NCI-H128 (cell line): ENCODE measurements at regions not wholly inside any gene's neighbourhood (a gene's known extent, or its start where the extent isn't known, plus 50 kb on each side); places are given as distances from the start of the nearest gene placed in this dataset.

Experiments used
- DNase-seq: peaks from one replicate; lab custom pipeline; 2025; ENCODE audit not compliant: unreplicated experiment; lab: John Stamatoyannopoulos, UW

- no peak for DNase-seq
Measured at GRCh38 chr4:27248829-27249228, 388.2 kb downstream of the STIM2 start.

- no peak for DNase-seq
Measured at GRCh38 chr4:27251771-27252170, 391.1 kb downstream of the STIM2 start.

DNA sequence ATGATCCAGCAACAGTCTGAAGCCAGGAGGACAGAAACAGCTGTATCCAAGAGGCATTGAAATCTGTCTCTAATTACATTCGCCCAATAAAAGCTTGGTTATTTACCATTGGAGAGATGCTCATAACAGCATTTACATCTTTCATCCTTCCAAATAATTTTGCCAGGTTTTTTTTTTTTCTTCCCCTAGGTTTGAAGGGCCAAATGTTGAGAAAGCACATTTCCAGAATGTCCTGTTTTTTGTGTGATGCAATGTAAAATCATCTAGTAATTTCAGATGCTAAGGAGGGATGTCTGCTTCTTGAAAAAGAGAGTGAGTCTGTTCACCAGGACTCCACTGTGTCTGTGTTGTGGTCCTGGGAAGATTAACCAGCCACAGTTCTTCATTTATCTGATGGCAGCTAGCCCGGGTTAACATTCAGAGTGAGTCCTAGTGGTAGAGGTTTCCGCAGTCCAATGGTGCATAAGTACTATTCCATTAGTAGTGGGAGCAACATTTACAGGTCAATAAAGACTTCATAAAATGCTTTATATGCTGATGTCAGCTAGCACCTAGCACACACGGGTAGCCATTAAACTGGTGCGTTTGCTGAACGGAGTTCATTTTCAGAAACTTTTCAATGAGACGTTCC lies 406.8 kb downstream of the STIM2 start:
- no peak for DNase-seq

- no peak for DNase-seq
Measured at GRCh38 chr4:27267970-27268355, 407.3 kb downstream of the STIM2 start.

DNA sequence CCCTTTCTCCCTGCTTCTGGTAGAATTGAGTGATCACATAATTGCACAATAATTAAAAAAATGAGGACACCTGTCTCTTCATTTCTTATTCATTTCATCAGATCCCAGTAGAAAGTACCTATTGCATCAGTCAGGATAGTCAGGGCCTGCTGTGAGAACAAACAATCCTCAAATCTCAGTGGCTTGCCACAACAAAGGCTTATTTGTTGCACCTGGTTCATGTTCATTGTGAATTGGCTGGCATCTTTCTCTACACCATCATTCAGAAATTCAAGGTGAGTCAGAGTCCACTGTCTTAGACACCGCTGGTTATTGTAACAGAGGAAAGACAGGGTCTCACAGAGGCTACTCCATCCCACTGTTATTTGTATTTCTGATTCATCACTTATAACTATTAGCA lies 409.8 kb downstream of the STIM2 start:
- DNase-seq, result no peak

GRCh38 chr4:27271555-27271954 lies 410.9 kb downstream of the STIM2 start:
- no peak for DNase-seq

DNA sequence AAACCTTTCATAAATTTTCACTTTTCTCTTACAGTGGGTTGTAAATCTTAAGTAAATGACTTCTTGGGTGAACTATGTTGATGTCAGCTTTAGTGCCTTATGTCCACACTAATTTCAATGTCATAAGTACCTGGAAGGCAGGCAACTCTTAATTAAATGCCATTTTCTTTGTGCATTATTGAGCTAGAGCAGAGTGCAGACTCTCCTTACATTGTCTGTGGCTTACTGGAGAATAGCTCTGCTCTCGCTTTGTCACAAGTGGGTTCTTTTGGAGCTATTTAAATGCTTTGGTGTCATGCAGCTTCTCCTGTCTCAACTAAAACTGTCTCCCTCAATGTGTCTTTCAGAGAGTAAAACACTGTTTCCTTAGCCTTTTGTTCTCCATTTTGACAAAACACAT lies 411.6 kb downstream of the STIM2 start:
- DNase-seq, result no peak

GRCh38 chr4:27276307-27277073 lies 415.8 kb downstream of the STIM2 start:
- no peak for DNase-seq

DNA sequence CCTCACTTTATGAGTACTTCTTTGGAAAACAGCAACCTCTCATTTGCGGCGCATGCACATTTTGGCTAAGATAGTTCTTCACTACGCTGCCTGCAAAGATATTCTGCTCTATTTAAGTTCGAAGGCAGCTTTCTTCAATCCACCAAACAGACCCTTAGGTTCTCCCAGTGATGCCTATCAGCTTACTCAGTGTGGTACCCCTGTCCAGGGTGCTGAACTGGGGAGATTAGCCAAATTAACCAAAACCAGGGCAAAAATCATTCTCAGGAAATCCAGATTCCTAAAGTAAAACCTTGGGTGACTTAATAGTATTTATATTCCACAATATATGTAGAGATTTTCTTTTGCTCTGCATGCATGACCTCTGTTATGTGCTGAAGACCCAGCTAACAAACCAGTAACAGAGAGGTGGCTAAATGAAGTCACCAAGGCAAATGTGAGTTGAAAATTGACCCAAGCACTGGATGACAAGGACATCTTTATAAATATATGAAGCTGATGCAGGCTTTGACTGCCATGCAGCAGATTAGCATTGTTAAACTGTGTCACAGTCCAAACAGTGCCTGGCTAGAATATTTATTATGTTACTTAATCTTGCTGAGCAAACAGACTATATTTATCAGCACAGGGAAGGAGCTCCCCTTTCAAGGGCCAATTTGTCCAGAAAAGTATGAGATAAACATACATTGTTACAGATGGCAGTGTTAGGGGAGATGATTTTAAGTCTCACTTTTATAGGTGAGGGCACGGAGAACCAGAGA lies 418.2 kb downstream of the STIM2 start:
- DNase-seq, result no peak

GRCh38 chr4:27288496-27288895 lies 427.9 kb downstream of the STIM2 start:
- no peak for DNase-seq

- no peak for DNase-seq
Measured at GRCh38 chr4:27289704-27290103, 429.1 kb downstream of the STIM2 start.

DNA sequence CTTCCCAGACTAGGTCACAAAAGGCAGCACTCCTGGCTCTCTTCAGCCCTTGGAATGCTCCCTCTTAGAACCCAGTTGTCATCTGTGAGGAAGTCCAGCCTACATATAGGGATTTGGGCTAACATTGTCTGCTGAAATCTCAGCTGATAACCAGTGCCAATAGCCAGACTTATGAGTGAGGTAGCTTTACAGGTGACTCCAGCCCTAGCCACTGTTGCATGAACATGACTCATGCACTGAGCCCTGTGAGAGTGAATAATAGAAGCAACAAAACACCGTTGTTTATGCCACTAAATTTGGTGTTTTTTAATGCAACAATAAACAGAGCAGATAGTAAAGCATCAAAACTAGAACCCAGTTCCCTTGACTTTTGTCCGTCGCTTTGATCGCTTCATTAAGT lies 433.2 kb downstream of the STIM2 start:
- DNase-seq, result no peak

DNA sequence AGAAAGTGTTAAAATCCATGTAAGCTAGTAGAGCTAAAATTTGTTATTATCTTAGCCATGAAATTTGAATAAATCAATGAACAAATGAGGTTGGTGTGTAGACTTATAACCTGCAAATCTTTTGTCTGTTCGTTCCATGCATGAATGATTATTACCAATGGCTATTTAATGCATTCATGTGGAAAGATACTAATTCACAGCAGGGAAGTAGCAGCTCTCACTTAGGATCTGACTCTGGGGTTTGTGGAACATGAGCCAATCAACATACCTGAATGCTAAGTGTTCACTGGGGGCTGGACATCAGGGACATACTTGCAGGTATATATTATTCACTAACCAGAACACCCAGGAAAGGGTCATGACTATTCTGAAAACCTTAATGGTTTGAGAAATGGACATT lies 444.1 kb downstream of the STIM2 start:
- DNase-seq, result no peak

- no peak for DNase-seq
Measured at GRCh38 chr4:27305246-27305645, 444.6 kb downstream of the STIM2 start.

GRCh38 chr4:27308379-27308778 lies 447.7 kb downstream of the STIM2 start:
- no peak for DNase-seq

DNA sequence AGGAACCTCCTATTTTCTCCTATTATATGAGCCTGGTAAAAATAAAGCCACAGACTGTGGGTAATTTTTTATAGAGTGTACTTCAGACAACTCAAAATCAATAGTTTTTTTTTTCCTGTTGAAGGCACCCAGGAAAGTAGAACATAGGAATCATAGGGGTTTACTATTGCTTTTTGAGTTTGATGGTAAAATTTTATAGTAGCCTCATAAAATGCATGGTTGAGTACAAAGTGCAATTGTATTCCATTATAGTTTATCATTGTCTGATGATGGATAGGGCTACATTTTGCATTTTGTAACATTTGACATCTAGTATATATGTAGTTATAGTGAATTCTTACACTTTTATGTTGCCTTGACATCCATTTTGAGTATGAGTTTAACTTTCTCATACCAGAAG lies 455.0 kb downstream of the STIM2 start:
- DNase-seq, result no peak

DNA sequence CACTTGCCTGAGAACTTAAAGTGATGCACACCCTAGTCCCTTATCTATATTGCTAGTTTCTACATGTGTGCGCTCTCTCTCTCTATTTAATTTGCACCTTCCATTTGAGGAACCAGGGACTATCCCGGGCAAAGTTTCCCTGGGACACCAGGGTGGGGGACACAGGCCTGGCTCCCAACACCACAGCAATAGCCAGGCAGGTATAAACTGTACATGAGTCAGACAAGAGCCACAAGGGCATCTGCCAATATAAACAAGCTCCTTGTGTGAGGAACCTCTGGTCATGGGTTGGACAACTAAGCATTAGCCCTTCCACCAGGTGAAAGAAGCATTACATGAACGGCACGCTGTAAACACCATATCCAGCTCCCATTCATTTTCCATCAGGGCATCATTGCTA lies 455.5 kb downstream of the STIM2 start:
- no peak for DNase-seq

- DNase-seq, result no peak
Measured at GRCh38 chr4:27318740-27319139, 458.1 kb downstream of the STIM2 start.

DNA sequence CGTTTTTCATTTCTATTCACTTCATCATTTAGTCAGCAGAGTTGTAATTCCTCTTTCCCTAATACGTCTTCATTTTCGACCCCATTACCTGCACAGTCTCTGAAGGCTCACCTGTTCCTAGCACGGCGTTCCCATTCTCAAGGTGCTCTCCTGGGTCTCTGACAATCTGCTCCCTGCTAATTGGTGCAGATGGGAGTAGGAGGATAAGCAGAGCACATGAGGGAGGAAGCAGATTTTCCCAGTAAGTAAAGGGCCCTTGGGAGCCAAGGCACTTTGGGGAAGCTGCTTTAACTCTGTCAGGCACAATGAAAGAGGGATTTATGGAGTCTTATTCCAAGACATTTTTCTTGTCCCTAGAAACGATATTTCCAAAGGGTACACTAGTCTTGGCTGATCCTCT lies 466.4 kb downstream of the STIM2 start:
- DNase-seq, result no peak

GRCh38 chr4:27327421-27328181 lies 467.0 kb downstream of the STIM2 start:
- no peak for DNase-seq

- DNase-seq, result no peak
Measured at GRCh38 chr4:27338530-27338929, 477.9 kb downstream of the STIM2 start.
